Activated T-cell treated with anti-CD3 and anti-CD28 coated beads for 48 hours (primary cell): ENCODE measurements at regions not wholly inside any gene's neighbourhood (a gene's known extent, or its start where the extent isn't known, plus 50 kb on each side); places are given as distances from the start of the nearest gene placed in this dataset.

Experiments used
- DNase-seq: peaks from one replicate; pipeline ENCODE4 v3.0.0-alpha.2; 2020; ENCODE audit warnings: low read depth

GRCh38 chr2:220123751-220124150, 496.3 kb downstream of the SLC4A3 start:
- no peak for DNase-seq

DNA sequence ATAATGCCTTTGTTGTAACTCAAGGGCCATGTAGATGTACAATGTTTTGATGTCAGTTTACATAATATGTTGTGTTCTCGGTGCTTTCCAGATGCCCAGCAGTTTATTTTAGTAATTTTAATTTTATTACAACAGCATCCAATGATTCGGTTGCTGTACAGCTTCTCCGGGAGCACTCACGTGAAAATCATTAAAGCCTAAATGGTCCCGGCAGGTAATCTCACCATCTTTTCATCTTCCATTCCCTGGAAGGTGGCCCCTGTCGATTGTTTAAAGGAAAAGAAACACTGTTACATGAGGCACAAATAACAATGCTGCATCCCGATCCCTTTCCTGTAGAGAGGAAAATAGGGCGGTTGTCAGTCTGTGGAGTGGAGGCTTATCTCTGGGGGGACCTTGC, 498.1 kb downstream of the SLC4A3 start:
- no peak for DNase-seq

GRCh38 chr2:220127311-220127710, 499.9 kb downstream of the SLC4A3 start:
- no peak for DNase-seq

GRCh38 chr2:220127876-220128275, 500.4 kb downstream of the SLC4A3 start:
- no peak for DNase-seq

DNA sequence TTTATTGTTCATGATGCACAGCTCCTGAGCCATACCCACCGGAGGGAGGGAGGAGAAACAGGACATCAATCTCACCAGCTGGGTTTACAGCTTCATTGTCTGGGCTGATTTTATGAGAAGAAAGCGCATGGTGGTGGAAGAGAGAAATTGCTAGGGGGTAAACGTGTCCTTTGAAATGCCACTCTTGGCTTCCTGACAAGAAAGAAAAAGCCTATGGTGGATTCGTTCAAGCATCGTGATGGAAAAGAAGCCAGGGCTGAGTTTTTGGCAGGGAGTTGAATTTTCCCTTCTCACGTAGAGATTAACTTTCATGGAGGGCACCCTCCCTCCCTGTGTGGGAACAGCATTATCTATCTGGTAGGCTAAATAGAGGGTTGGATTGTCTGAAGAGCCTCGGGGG, 502.0 kb downstream of the SLC4A3 start:
- DNase-seq: no peak

DNA sequence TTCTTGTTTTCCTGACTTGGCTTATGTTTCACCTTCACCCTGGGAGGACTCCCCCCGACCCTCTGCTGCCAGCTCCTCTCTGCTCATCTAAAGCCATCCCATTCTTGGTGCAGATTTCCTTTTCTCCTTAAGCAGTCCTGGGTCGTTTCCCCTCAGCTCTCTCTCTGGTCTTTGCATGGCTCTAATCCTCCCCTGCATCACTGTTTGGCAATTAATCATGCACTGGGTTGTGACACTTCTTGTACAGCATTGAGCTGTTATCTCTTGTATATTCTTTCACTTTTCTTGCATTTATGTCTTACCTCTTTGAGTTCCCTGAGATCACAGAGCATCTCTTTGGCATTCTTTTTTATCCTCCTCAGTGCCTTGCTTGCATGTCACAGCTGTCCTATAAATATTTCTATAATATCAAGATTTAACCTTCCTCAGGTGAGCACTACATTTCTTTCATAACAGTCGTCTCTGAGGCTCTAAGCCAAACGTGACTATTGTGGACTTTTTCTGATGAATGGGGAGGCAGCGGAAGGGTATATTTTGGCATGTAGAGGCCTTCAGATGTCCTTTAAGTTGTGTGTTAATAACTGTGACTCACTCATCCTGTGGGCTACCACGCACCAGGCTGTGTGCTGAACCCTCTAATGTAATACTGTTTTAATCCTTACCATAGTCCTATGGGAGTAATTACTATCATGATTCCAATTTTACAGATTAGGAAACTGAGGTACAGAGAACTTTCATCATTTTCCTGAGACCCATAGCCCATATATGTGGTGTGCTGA, 507.5 kb downstream of the SLC4A3 start:
- no peak for DNase-seq

GRCh38 chr2:220143336-220143735, 515.9 kb downstream of the SLC4A3 start:
- DNase-seq: no peak

DNA sequence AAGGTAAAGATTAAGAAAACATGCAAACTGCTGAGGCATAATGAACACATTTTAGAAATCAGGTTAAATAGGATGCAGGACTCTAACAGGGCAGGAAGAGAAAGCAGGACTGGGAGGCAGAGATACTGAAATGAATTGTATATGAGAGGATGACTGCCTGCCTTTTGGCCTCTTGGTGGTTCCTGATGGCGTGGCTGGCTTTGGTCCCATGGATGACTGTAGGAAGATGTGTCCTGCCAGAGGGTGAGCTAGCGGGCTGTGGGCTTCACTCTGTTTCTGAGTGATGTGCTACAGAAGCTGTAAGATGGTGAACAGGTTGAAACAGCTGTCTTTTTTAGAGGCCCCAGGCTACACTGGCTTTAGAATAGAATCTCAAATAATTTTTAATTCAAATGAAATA, 517.0 kb downstream of the SLC4A3 start:
- DNase-seq: no peak

- no peak for DNase-seq
Measured at GRCh38 chr2:220147161-220148038, 520.0 kb downstream of the SLC4A3 start.

DNA sequence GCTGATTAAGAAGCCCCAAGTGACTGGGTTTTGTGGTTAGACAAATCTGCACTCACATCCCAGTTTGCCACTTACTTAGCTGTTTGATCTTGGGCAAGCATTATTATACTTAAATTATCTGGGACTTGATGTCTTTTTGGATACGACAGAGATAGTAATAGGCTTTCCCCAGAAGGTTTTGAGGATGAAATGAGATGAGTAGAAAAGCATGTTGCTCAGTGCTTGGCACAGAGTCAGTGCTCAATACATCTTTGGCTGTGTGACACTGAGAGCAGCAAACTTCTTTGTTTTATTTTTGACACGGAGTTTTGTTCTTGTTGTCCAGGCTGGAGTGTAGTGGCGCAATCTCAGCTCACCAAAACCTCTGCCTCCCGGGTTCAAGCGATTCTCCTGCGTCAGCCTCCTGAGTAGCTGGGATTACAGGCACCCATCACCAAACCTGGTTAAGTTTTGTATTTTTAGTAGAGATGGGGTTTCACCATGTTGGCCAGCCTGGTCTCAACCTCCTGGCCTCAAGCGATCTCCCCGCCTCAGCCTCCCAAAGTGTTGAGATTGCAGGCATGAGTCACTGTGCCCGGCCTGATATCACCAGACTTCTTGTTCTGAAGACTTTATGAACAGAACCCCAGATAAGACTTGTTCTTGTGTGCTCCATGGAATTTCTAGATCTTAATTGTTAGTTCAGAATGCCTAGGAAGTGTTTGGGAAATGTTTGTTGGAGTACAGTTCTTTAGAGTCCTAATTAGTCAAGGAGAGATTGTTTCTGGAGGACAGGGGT, 521.2 kb downstream of the SLC4A3 start:
- DNase-seq: no peak

DNA sequence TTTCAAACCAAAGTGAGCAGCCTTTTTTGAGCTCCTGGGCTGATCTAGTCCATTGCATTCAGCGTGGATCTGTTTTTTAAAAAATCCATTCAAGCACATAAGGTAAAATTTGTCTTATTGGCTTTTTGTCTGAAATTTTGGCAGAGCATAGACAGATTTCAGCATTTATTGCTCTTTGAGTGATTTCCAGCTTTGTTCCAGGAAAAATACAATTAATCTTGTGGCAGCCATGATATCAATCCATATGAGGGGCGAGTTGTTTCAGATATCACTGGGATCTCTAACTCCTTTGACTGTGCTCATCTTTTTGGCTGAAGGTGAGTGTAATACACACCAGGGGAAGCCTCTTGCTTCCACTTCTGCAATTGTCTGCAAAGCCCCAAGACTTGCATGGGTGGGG, 523.9 kb downstream of the SLC4A3 start:
- no peak for DNase-seq

- no peak for DNase-seq
Measured at GRCh38 chr2:220152281-220152935, 525.0 kb downstream of the SLC4A3 start.

GRCh38 chr2:220153118-220153517, 525.7 kb downstream of the SLC4A3 start:
- no peak for DNase-seq

DNA sequence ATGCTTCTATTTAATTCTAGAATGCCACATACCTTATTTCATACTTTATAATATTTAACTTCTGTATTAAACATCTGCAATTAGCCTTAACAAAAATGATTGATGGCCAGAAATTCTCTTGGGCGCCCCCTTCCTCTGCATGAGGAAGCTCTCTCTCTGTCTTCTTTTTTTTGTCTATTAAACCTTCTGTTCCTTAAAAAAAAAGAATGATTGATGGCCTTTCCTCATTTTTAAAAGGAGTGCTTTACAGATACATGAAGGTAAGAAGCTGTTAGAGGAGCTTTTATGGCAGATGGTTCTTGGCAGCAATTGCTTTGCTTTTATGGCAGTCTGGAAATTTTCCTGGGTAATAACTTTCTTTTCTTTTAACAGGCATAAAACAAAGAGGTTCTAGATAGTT, 526.9 kb downstream of the SLC4A3 start:
- no peak for DNase-seq

DNA sequence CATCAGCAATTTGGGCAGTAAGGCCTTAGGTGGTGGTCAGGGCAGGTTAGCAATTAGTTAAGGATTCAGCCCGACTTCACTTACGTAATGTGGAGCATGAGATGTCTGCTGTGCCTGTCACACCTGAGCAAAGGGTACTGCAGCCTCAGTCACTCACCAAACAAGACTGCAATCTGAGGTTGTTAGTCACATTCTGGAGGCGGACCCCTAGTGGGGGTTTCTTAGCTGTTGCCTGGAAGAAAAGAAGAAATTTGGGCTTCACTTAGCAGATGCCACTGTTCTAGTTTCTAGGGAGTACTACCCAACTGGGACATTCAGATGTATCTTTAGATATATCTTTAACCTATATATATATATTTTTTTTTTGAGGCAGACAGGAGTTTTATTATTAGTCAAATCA, 529.9 kb downstream of the SLC4A3 start:
- no peak for DNase-seq

DNA sequence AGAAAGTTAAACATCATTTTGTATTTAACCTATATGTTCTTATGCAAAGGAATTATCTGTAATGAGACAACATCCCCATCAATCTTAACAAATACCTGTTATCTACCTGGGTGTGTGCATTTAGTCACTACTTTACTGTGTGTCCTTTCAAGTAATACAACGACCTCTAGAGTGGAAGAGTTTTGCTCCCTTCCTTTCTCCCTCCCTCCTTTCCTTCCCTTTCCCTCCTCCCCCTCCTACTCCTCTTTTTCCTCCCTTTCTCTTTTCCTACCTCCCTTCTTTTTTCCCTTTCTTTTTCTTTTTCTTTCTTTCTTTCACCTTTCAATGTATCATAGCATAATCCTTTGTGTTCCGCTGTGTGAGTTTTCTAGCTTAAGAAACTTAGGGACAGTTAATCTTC, 532.3 kb downstream of the SLC4A3 start:
- no peak for DNase-seq

DNA sequence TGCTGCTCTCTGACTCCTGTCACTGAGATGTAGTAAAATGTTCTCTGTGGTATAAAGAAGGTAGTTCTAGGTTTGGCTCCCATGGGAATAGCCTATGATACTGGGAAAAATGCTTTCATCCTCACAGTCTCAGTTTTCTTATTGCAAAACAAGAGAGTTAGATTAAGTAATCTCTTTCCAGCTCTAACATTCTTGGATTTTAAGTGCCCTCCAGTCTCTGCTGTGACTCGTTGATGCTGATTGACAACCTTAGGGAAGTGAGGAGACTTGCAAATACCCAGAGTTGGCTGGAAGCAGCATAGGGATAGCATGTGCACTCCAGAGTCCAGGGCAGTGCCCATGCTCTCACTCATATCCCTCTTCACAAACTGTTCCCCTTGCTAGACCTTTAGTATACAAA, 534.9 kb downstream of the SLC4A3 start:
- DNase-seq: no peak

DNA sequence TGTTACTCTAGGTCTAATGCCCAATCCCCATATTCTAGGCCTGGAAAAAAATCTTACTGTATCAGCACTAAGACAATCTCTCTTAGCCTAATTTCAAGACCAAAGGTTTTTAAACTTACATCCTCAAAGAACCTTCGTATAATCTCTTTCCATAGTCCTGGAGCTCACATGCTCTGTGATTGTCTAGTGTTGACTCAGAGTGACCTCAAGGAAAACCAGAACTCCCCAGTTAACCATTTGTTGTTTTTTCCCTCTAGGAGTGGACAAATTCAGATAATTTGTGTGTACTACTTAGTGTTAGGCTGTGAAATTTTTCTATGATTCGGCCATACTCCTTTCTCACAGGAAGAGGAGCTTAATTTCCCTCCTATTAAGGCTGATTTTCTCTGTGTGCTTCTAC, 536.1 kb downstream of the SLC4A3 start:
- DNase-seq: no peak

DNA sequence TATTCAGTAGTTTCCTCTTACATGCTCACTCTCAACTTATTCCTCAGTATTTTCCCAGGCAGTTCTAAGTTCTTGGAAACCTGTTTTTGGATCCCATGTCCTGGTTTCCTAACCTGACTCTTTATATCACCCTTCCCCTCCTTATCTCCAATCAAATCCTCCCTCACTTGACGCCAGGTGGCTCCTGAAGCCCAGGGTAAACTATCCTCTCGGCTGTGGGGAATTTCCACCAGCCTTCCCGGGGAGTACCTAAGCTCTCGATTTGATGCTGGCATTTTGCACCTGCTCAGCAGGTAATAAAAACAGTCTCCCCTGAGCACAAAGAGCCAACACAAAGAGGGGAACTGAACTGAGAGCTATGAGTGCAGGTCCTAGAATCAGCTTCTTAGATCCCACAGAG, 538.0 kb downstream of the SLC4A3 start:
- DNase-seq: no peak

GRCh38 chr2:220166616-220167015, 539.2 kb downstream of the SLC4A3 start:
- DNase-seq: no peak

DNA sequence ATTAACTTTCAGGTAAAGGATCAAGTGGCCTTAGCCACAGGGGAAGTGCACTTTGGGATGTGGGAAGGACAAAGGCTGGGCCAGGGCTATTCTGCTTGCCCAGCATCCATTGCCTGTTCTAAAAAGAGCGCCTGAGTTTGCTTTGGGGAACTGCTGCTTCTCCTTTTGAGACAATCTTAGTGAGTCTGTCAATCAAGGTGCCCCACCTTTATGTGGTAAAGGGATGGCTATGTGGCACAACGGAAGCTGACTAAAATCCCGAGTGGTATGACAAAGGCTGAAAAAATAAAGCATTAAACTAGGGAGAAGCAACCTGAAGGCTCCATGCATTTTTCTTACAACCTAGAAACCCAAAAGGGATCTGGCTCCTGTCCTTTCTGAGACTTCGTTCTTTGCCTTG, 540.5 kb downstream of the SLC4A3 start:
- no peak for DNase-seq

GRCh38 chr2:220168891-220169546, 541.6 kb downstream of the SLC4A3 start:
- no peak for DNase-seq
